RWPE2 (cell line): ENCODE measurements at regions not wholly inside any gene's neighbourhood (a gene's known extent, or its start where the extent isn't known, plus 50 kb on each side); places are given as distances from the start of the nearest gene placed in this dataset.
A peak's percentile ranks its signal among the peaks of the same experiment; 100 is the strongest.
"Not testable (repeated sequence)": the region's sequence is repeated elsewhere in the genome, so short reads cannot be mapped to it uniquely, and the experiment has no call there.

Experiments used
- ATAC-seq: fragments of 200-7000 bp; cut with Tn5 transposase; 3 replicates; pipeline ENCODE4 v1.9.1; 2021; ENCODE audit warnings: low read depth
- DNase-seq: peaks from one replicate; pipeline ENCODE4 v3.0.0-alpha.2; 2020; ENCODE audit warnings: low spot score
- H3K27ac ChIP-seq: fragments of 450-650 bp; 2 replicates; pipeline ENCODE4 v1.5.1; 2017; ENCODE audit warnings: mild to moderate bottlenecking; ENCODE audit not compliant: poor library complexity, severe bottlenecking
- H3K27me3 ChIP-seq: fragments of 250-450 bp; sonication (Bioruptor Pico); 2 replicates; pipeline ENCODE4 v1.5.1; 2021; ENCODE audit warnings: mild to moderate bottlenecking, moderate library complexity; ENCODE audit not compliant: insufficient read depth, poor library complexity, severe bottlenecking
- H3K36me3 ChIP-seq: fragments of 250-450 bp; sonication (Bioruptor Pico); 2 replicates; pipeline ENCODE4 v1.5.1; 2020; ENCODE audit warnings: low read depth, mild to moderate bottlenecking, moderate library complexity
- H3K4me1 ChIP-seq: fragments of 250-450 bp; sonication (Bioruptor Pico); 2 replicates; pipeline ENCODE4 v1.5.1; 2021; ENCODE audit warnings: mild to moderate bottlenecking, moderate library complexity; ENCODE audit not compliant: insufficient read depth, poor library complexity, severe bottlenecking
- H3K4me3 ChIP-seq: fragments of 250-450 bp; sonication (Bioruptor Pico); 2 replicates; pipeline ENCODE4 v1.5.1; 2021; ENCODE audit warnings: mild to moderate bottlenecking, moderate library complexity; ENCODE audit not compliant: severe bottlenecking
- H3K9me3 ChIP-seq: fragments of 250-450 bp; sonication (Bioruptor Pico); 2 replicates; pipeline ENCODE4 v1.5.1; 2021; ENCODE audit warnings: mild to moderate bottlenecking, moderate library complexity; ENCODE audit not compliant: severe bottlenecking
- CTCF ChIP-seq: fragments of 450-650 bp; IDR thresholded peaks from one replicate; pipeline ENCODE4 v1.5.1; 2017; ENCODE audit warnings: mild to moderate bottlenecking, moderate library complexity; ENCODE audit not compliant: poor library complexity, severe bottlenecking

GRCh38 chr5:39755452-39755851, 330.7 kb upstream of the DAB2 start:
- TF ChIP-seq CTCF: no peak
- no peak overlapping the region for H3K4me3 ChIP-seq
- no peaks in the 10 kb centered on the region for H3K36me3 ChIP-seq
- no peaks in the 10 kb centered on the region for H3K27me3 ChIP-seq
- peaks cover 23% of the 10 kb centered on the region for H3K4me1 ChIP-seq
- DNase-seq: no peak
- peak overlapping the region; percentile 37 for H3K27ac ChIP-seq
- peak; percentile 21; the same call in 1 of the 3 replicates for ATAC-seq
- peaks cover 10% of the 10 kb centered on the region for H3K9me3 ChIP-seq

GRCh38 chr5:39753747-39754146, 329.0 kb upstream of the DAB2 start:
- not testable (repeated sequence) for DNase-seq, ATAC-seq

GRCh38 chr5:39750661-39751060, 325.9 kb upstream of the DAB2 start:
- no peak for ATAC-seq
- H3K27me3 ChIP-seq: no peaks in the 10 kb centered on the region
- H3K36me3 ChIP-seq: no peaks in the 10 kb centered on the region
- no peak for DNase-seq
- H3K27ac ChIP-seq: no peak overlapping the region
- TF ChIP-seq CTCF: no peak
- H3K4me3 ChIP-seq: no peak overlapping the region
- peaks cover 10% of the 10 kb centered on the region for H3K9me3 ChIP-seq
- H3K4me1 ChIP-seq: peaks cover 2% of the 10 kb centered on the region

More at GRCh38 chr5:39753747-39754146, 329.0 kb upstream of the DAB2 start:
- not testable (repeated sequence) for H3K27me3 ChIP-seq, H3K36me3 ChIP-seq, H3K27ac ChIP-seq, H3K4me3 ChIP-seq
- H3K9me3 ChIP-seq: peaks cover 10% of the 10 kb centered on the region
- H3K4me1 ChIP-seq: peaks cover 10% of the 10 kb centered on the region

- Histone ChIP-seq H3K9me3 (no peaks in the 10 kb centered on the region), H3K27me3 (no peaks in the 10 kb centered on the region), H3K4me1 (no peaks in the 10 kb centered on the region), H3K27ac (no peak overlapping the region), H3K36me3 (no peaks in the 10 kb centered on the region), H3K4me3 (no peak overlapping the region)
- no peak for TF ChIP-seq CTCF
- DNase-seq: no peak
- ATAC-seq: no peak
Measured at GRCh38 chr5:39742916-39743315, 318.1 kb upstream of the DAB2 start.

GRCh38 chr5:39740404-39740803, 315.6 kb upstream of the DAB2 start:
- Histone ChIP-seq H3K4me1 (no peaks in the 10 kb centered on the region), H3K4me3 (no peak overlapping the region), H3K27me3 (no peaks in the 10 kb centered on the region), H3K36me3 (no peaks in the 10 kb centered on the region), H3K27ac (no peak overlapping the region), H3K9me3 (no peaks in the 10 kb centered on the region)
- ATAC-seq: no peak
- no peak for TF ChIP-seq CTCF
- no peak for DNase-seq
